H4 (cell line): ENCODE measurements at regions not wholly inside any gene's neighbourhood (a gene's known extent, or its start where the extent isn't known, plus 50 kb on each side); places are given as distances from the start of the nearest gene placed in this dataset.
A peak's percentile ranks its signal among the peaks of the same experiment; 100 is the strongest.

ENCODE experiments used
- DNase-seq: peaks from one replicate; pipeline ENCODE4 v3.0.0-alpha.2; 2015; ENCODE audit warnings: low spot score

- no peak for DNase-seq
Observed at GRCh38 chr4:4772534-4772933, 86.9 kb upstream of the MSX1 start.

- DNase-seq: no peak
Observed at GRCh38 chr4:4771160-4771559, 88.3 kb upstream of the MSX1 start.

- no peak for DNase-seq
Observed at GRCh38 chr4:4770610-4771009, 88.9 kb upstream of the MSX1 start.

- DNase-seq: no peak
Observed at GRCh38 chr4:4766564-4766963, 92.9 kb upstream of the MSX1 start.

- no peak for DNase-seq
Observed at GRCh38 chr4:4765811-4766210, 93.7 kb upstream of the MSX1 start.

GRCh38 chr4:4764558-4764905 lies 94.9 kb upstream of the MSX1 start:
- no peak for DNase-seq

- DNase-seq: no peak
Observed at GRCh38 chr4:4763822-4764557, 95.5 kb upstream of the MSX1 start.

GRCh38 chr4:4762909-4763821 lies 96.3 kb upstream of the MSX1 start:
- DNase-seq: peak; percentile 61

GRCh38 chr4:4762300-4762699 lies 97.2 kb upstream of the MSX1 start:
- DNase-seq: no peak

- no peak for DNase-seq
Observed at GRCh38 chr4:4761128-4761982, 98.1 kb upstream of the MSX1 start.

GRCh38 chr4:4759883-4760282 lies 99.6 kb upstream of the MSX1 start:
- no peak for DNase-seq

GRCh38 chr4:4759232-4759631 lies 100.2 kb upstream of the MSX1 start:
- DNase-seq: no peak

GRCh38 chr4:4758681-4759080 lies 100.8 kb upstream of the MSX1 start:
- DNase-seq: no peak

GRCh38 chr4:4755306-4755705 lies 104.2 kb upstream of the MSX1 start:
- DNase-seq: no peak

GRCh38 chr4:4754641-4755040 lies 104.8 kb upstream of the MSX1 start:
- DNase-seq: no peak

- no peak for DNase-seq
Observed at GRCh38 chr4:4753643-4754042, 105.8 kb upstream of the MSX1 start.

- peak; percentile 37 for DNase-seq
Observed at GRCh38 chr4:4752576-4753401, 106.7 kb upstream of the MSX1 start.

GRCh38 chr4:4752025-4752424 lies 107.4 kb upstream of the MSX1 start:
- no peak for DNase-seq

GRCh38 chr4:4750187-4750586 lies 109.3 kb upstream of the MSX1 start:
- DNase-seq: no peak

GRCh38 chr4:4749137-4749536 lies 110.3 kb upstream of the MSX1 start:
- DNase-seq: no peak

GRCh38 chr4:4746444-4746843 lies 113.0 kb upstream of the MSX1 start:
- DNase-seq: no peak
